CD4-positive, alpha-beta T cell treated with Interleukin-17A for 4 hours (primary cell): ENCODE measurements at regions not wholly inside any gene's neighbourhood (a gene's known extent, or its start where the extent isn't known, plus 50 kb on each side); places are given as distances from the start of the nearest gene placed in this dataset.

ENCODE experiments used
- DNase-seq: peaks from one replicate; pipeline ENCODE4 v3.0.0-alpha.2; 2020; ENCODE audit warnings: mixed read lengths

GRCh38 chr14:53501361-53502211 lies 348.5 kb upstream of the DDHD1 start:
- no peak for DNase-seq

GRCh38 chr14:53500191-53500590 lies 347.1 kb upstream of the DDHD1 start:
- DNase-seq = no peak

- DNase-seq = no peak
Observed at GRCh38 chr14:53496668-53497067, 343.5 kb upstream of the DDHD1 start.

- no peak for DNase-seq
Observed at GRCh38 chr14:53495846-53496343, 342.8 kb upstream of the DDHD1 start.

GRCh38 chr14:53494587-53494986 lies 341.5 kb upstream of the DDHD1 start:
- no peak for DNase-seq

GRCh38 chr14:53493860-53494259 lies 340.7 kb upstream of the DDHD1 start:
- DNase-seq = no peak

GRCh38 chr14:53493320-53493719 lies 340.2 kb upstream of the DDHD1 start:
- no peak for DNase-seq

GRCh38 chr14:53491884-53492277 lies 338.8 kb upstream of the DDHD1 start:
- no peak for DNase-seq

GRCh38 chr14:53491256-53491883 lies 338.2 kb upstream of the DDHD1 start:
- no peak for DNase-seq

GRCh38 chr14:53478174-53478573 lies 325.1 kb upstream of the DDHD1 start:
- no peak for DNase-seq

GRCh38 chr14:53473480-53473879 lies 320.4 kb upstream of the DDHD1 start:
- no peak for DNase-seq

- no peak for DNase-seq
Observed at GRCh38 chr14:53472306-53472705, 319.2 kb upstream of the DDHD1 start.

- no peak for DNase-seq
Observed at GRCh38 chr14:53470351-53471043, 317.4 kb upstream of the DDHD1 start.

GRCh38 chr14:53468876-53469275 lies 315.8 kb upstream of the DDHD1 start:
- DNase-seq = no peak

- no peak for DNase-seq
Observed at GRCh38 chr14:53464376-53464775, 311.3 kb upstream of the DDHD1 start.

- no peak for DNase-seq
Observed at GRCh38 chr14:53462931-53463778, 310.0 kb upstream of the DDHD1 start.

- DNase-seq = no peak
Observed at GRCh38 chr14:53461858-53462257, 308.7 kb upstream of the DDHD1 start.

- no peak for DNase-seq
Observed at GRCh38 chr14:53460544-53460943, 307.4 kb upstream of the DDHD1 start.

- DNase-seq = no peak
Observed at GRCh38 chr14:53458368-53458814, 305.3 kb upstream of the DDHD1 start.

GRCh38 chr14:53456931-53457330 lies 303.8 kb upstream of the DDHD1 start:
- no peak for DNase-seq

- no peak for DNase-seq
Observed at GRCh38 chr14:53452005-53452673, 299.0 kb upstream of the DDHD1 start.

- DNase-seq = no peak
Observed at GRCh38 chr14:53450871-53451270, 297.7 kb upstream of the DDHD1 start.
